K562 (cell line): ENCODE measurements at regions not wholly inside any gene's neighbourhood (a gene's known extent, or its start where the extent isn't known, plus 50 kb on each side); places are given as distances from the start of the nearest gene placed in this dataset.

Experiments used
- ARID3A ChIP-seq: IDR thresholded peaks from 2 replicates; pipeline ENCODE4 v1.6.1; 2012; ENCODE audit warnings: low read depth, low read length, improper control_type of control experiment, borderline replicate concordance
- EP300 ChIP-seq: IDR thresholded peaks from 2 replicates; pipeline ENCODE4 v1.6.1; 2012; ENCODE audit warnings: low read length, improper control_type of control experiment
- EZH2 ChIP-seq: IDR thresholded peaks from 2 replicates; pipeline ENCODE4 v1.6.1; 2012; ENCODE audit warnings: low read depth, mild to moderate bottlenecking, inconsistent platforms, low read length, borderline replicate concordance
- IRF2 ChIP-seq: sonication (generic); formaldehyde crosslinking; IDR thresholded peaks from 2 replicates; pipeline ENCODE4 v1.8.1; 2022; ENCODE audit warnings: mild to moderate bottlenecking, missing genetic modification reagents
- MTA3 ChIP-seq: fragments of 450-650 bp; formaldehyde crosslinking; IDR thresholded peaks from 2 replicates; pipeline ENCODE4 v1.6.1; 2017; ENCODE audit warnings: mild to moderate bottlenecking, borderline replicate concordance
- POLR2A ChIP-seq: fragments of 450-650 bp; conservative IDR thresholded peaks from 2 replicates; pipeline ENCODE4 v1.6.1; 2016
- TF ChIP-seq, protein P1 (sequence below), 2 experiments: fragments of 450-650 bp in 1 of 2; sonication (generic) in 1 of 2; formaldehyde crosslinking in 1 of 2; IDR thresholded peaks in 1 of 2; conservative IDR thresholded peaks in 1 of 2; 2 replicates each; pipeline versions ENCODE4 v1.6.1 to v1.8.1; 2016 to 2023; ENCODE audit warnings: mild to moderate bottlenecking in 2 of 2, moderate library complexity in 2 of 2, inconsistent platforms in 1 of 2, missing genetic modification reagents in 1 of 2
- TF ChIP-seq, protein P2 (sequence below): sonication (generic); formaldehyde crosslinking; IDR thresholded peaks from 2 replicates; pipeline ENCODE4 v1.8.1; 2023; ENCODE audit warnings: mild to moderate bottlenecking, missing genetic modification reagents

DNA sequence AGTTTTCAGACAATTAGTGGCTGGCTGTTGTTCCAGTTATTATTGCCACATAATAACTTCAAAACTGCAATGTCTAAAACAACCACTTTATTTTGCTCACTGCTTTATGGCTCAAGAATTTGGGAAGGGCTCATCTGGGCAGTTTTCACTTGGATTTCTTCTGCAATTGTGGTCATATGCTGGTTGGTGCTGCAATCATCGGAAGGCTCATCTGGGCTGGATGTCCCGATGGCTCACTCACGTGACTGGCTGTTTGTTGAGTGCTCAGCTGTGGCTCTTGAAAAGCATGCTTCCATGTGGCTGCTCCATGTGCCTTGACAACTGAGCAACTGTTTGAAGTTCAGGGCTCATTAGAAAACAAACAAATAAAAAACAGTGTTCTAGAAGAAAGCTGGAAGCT, 1032.5 kb downstream of the DTWD2 start:
- TF ChIP-seq EP300 (no peak), ARID3A (no peak), POLR2A (no peak), EZH2 (no peak), MTA3 (no peak), IRF2 (no peak)
- TF ChIP-seq, protein P1, sequence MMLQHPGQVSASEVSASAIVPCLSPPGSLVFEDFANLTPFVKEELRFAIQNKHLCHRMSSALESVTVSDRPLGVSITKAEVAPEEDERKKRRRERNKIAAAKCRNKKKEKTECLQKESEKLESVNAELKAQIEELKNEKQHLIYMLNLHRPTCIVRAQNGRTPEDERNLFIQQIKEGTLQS (IDR thresholded peaks at IDR 0.05), result no peak
- TF ChIP-seq, protein P1 (CRISPR knock-in tag; conservative IDR thresholded peaks at IDR 0.05), result no peak
- TF ChIP-seq, protein P2, sequence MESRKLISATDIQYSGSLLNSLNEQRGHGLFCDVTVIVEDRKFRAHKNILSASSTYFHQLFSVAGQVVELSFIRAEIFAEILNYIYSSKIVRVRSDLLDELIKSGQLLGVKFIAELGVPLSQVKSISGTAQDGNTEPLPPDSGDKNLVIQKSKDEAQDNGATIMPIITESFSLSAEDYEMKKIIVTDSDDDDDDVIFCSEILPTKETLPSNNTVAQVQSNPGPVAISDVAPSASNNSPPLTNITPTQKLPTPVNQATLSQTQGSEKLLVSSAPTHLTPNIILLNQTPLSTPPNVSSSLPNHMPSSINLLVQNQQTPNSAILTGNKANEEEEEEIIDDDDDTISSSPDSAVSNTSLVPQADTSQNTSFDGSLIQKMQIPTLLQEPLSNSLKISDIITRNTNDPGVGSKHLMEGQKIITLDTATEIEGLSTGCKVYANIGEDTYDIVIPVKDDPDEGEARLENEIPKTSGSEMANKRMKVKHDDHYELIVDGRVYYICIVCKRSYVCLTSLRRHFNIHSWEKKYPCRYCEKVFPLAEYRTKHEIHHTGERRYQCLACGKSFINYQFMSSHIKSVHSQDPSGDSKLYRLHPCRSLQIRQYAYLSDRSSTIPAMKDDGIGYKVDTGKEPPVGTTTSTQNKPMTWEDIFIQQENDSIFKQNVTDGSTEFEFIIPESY (CRISPR knock-in tag), result no peak
